Motor neuron (in vitro differentiated cells): ENCODE measurements at regions not wholly inside any gene's neighbourhood (a gene's known extent, or its start where the extent isn't known, plus 50 kb on each side); places are given as distances from the start of the nearest gene placed in this dataset.

Source experiments
- ATAC-seq, 8 experiments: fragments of 200-7000 bp; cut with Tn5 transposase; replicated peaks in 6 of 8; 2 replicates each; pipeline ENCODE4 v1.8.0; 2021; ENCODE audit warnings: mild to moderate bottlenecking in 8 of 8, moderate library complexity in 8 of 8
- H3K27ac ChIP-seq, 2 donors: fragments of 250-450 bp; sonication (Bioruptor Pico); 2 replicates each; pipeline ENCODE4 v1.9.0; 2021; ENCODE audit warnings: antibody characterized with exemption in 2 of 2, mild to moderate bottlenecking in 2 of 2, moderate library complexity in 1 of 2
- H3K4me1 ChIP-seq, 2 donors: fragments of 250-450 bp; sonication (Bioruptor Pico); replicated peaks in 1 of 2; 2 replicates each; pipeline ENCODE4 v1.6.1; 2021; ENCODE audit warnings: antibody characterized with exemption in 2 of 2, mild to moderate bottlenecking in 2 of 2, moderate library complexity in 1 of 2
- H3K4me3 ChIP-seq, 5 donors: fragments of 250-450 bp; sonication (Bioruptor Pico); 2 replicates each; pipeline ENCODE4 v1.9.0; 2021; ENCODE audit warnings: antibody characterized with exemption in 5 of 5, mild to moderate bottlenecking in 5 of 5, moderate library complexity in 4 of 5
- WGBS, 10 experiments: fragments of 450-650 bp; shearing (Covaris generic); methylation state at CpG; one replicate each; pipeline ENCODE4 v1.0.0; 2022; 5-methylcytosine and 5-hydroxymethylcytosine counted together
- in situ Hi-C, 9 experiments: fragments of 400-800 bp; cut with MboI; loops; one replicate each; pipeline ENCODE4 v1.15.0; 2021; ENCODE audit warnings: low sequenced_read_pairs in 9 of 9, low pct_unique_long_range_greater_than_20kb in 2 of 9; ENCODE audit not compliant: unreplicated experiment in 9 of 9

DNA sequence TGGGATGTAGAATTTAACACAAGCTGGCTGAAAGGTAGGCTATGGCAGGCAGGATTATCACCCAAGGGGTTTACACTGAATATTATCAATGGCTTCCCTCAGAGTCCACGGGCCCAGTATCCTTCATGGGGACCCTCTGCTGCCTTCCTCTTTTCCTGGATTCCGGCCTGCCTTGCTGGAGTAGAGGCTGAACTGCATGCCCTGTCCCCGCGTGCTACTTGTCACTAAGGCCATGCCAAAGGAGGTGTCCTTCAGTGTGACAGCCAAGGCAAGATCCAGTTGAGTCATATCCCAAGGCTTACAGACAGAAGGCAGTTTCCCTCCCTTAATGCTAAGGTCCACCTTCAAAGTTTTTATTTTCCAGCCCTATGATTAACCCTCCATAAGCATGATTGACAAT, 156.3 kb downstream of the CYP26B1 start:
- in situ Hi-C loops = loop anchor here in 1 of 9 experiments (10.0 kb wide), 1 partner anchor 187 kb away; no protein-coding TSS in a partner anchor
- 90 to 100% (median 98%) methylated on average over 1 to 4 of the region's 4 CpGs; no CpG with 5 or more reads in 6 of the 10 experiments for WGBS, 10 experiments
- no peaks in the 10 kb centered on the region for H3K4me1 ChIP-seq
- no peak for ATAC-seq
- H3K4me3 ChIP-seq = no peak overlapping the region
- H3K27ac ChIP-seq = no peak overlapping the region

- Histone ChIP-seq H3K4me1 (no peaks in the 10 kb centered on the region), H3K27ac (no peak overlapping the region), H3K4me3 (no peak overlapping the region)
- ATAC-seq = no peak
- in situ Hi-C loops = loop anchor here in 1 of 9 experiments (10.0 kb wide), 1 partner anchor 186 kb away; no protein-coding TSS in a partner anchor
- WGBS, 10 experiments = 80 to 100% (median 90%) methylated on average over 1 to 3 of the region's 3 CpGs; no CpG with 5 or more reads in 1 of the 10 experiments
Observed at GRCh38 chr2:71990826-71991225, 156.8 kb downstream of the CYP26B1 start.

GRCh38 chr2:71990122-71990521, 157.5 kb downstream of the CYP26B1 start:
- in situ Hi-C loops = loop anchor here in 1 of 9 experiments (10.0 kb wide), 1 partner anchor 185 kb away; no protein-coding TSS in a partner anchor
- no peaks in the 10 kb centered on the region for H3K4me1 ChIP-seq
- H3K27ac ChIP-seq = no peak overlapping the region
- WGBS, 10 experiments = 88 to 100% (median 92%) methylated on average over 2 to 5 of the region's 6 CpGs; no CpG with 5 or more reads in 5 of the 10 experiments
- no peak for ATAC-seq
- H3K4me3 ChIP-seq = no peak overlapping the region

DNA sequence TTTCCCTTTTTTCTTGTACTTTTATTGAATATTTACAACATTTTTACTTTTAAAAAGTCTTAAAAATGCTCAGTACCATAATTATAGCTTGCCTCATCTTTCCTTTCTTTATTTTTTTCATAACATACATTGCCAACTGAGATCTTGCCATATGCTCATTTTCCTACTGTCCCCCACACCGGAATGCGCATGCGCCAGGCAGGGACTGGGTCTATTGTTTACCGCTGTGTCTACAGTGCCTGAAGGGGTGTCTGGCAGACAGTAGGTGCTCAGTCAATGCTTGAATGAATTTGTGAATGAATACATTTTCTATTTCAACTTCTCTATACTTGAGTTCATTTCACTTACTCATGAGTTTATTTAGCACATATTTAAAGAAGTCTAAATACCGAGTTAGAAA, 158.0 kb downstream of the CYP26B1 start:
- H3K27ac ChIP-seq = no peak overlapping the region
- in situ Hi-C loops = loop anchor here in 1 of 9 experiments (10.0 kb wide), 1 partner anchor 185 kb away; no protein-coding TSS in a partner anchor
- 64 to 94% (median 86%) methylated on average over 4 to 5 of the region's 5 CpGs; no CpG with 5 or more reads in 1 of the 10 experiments for WGBS, 10 experiments
- no peak overlapping the region for H3K4me3 ChIP-seq
- no peaks in the 10 kb centered on the region for H3K4me1 ChIP-seq
- ATAC-seq = no peak

GRCh38 chr2:71988170-71988569, 159.5 kb downstream of the CYP26B1 start:
- Histone ChIP-seq H3K27ac (no peak overlapping the region), H3K4me1 (no peaks in the 10 kb centered on the region), H3K4me3 (no peak overlapping the region)
- WGBS, 10 experiments = 33 to 100% (median 73%) methylated on average over 1 to 2 of the region's 2 CpGs
- no peak for ATAC-seq
- in situ Hi-C loops = no loop called here

DNA sequence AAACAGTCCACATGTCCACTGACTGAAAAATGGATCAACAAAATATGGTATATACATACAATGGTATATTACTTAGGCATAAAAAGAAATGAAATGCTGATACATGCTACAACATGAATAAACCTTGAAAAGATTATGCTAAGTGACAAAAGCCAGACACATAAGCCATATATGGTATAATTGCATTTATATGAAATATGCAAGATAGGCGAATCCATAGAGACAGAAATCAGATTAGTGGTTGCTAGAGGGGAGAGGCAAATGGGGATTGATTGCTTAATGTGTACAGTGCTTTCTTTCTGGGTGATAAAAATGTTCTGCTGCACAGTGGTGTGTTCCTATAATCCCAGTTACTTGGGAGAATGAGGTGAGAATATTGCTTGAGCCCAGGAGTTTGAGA, 171.0 kb downstream of the CYP26B1 start:
- ATAC-seq = peak in 2 of 8 experiments; percentile 19 to 66
- in situ Hi-C loops = no loop called here
- no peak overlapping the region for H3K27ac ChIP-seq
- H3K4me1 ChIP-seq = no peaks in the 10 kb centered on the region
- no peak overlapping the region for H3K4me3 ChIP-seq
- WGBS, 10 experiments = 25 to 86% (median 59%) methylated on average over 1 of the region's 1 CpG

DNA sequence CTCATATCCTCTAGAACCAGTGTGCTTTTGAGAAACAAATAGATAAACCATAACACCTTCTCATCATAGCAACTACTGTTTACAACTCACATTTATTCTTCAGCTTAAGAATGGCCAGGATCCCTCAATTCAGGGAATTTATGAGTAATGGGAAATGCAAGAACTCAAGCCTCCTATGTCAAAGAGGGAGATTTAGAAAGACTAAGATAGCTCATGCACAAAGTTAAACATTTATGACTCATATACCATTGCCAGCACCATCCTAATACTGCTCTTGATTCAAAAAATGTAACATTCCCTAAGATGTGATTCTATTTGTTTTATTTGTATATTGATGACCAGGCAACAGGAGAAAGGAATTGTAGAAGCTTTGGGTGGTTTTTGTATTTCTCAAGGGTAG, 172.8 kb downstream of the CYP26B1 start:
- in situ Hi-C loops = no loop called here
- no peaks in the 10 kb centered on the region for H3K4me1 ChIP-seq
- ATAC-seq = peak in 2 of 8 experiments; percentile 77 to 89
- H3K4me3 ChIP-seq = no peak overlapping the region
- no peak overlapping the region for H3K27ac ChIP-seq

- WGBS, 10 experiments = 0 to 75% (median 61%) methylated on average over 1 to 4 of the region's 4 CpGs; no CpG with 5 or more reads in 2 of the 10 experiments
- in situ Hi-C loops = no loop called here
- Histone ChIP-seq H3K27ac (no peak overlapping the region), H3K4me3 (no peak overlapping the region), H3K4me1 (no peaks in the 10 kb centered on the region)
- ATAC-seq = peak in 3 of 8 experiments; percentile 65 to 85 (median 78)
Observed at GRCh38 chr2:71971493-71971892, 176.2 kb downstream of the CYP26B1 start.

GRCh38 chr2:71965530-71965929, 182.1 kb downstream of the CYP26B1 start:
- H3K4me3 ChIP-seq = no peak overlapping the region
- H3K27ac ChIP-seq = no peak overlapping the region
- WGBS, 10 experiments = 0 to 67% (median 36%) methylated on average over 1 of the region's 1 CpG; no CpG with 5 or more reads in 1 of the 10 experiments
- no peak for ATAC-seq
- in situ Hi-C loops = no loop called here
- no peaks in the 10 kb centered on the region for H3K4me1 ChIP-seq

GRCh38 chr2:71962911-71963694, 184.6 kb downstream of the CYP26B1 start:
- ATAC-seq = peak in 3 of 8 experiments; percentile 42 to 89 (median 87)
- Histone ChIP-seq H3K27ac (no peak overlapping the region), H3K4me3 (no peak overlapping the region), H3K4me1 (no peaks in the 10 kb centered on the region)
- in situ Hi-C loops = no loop called here
- WGBS, 10 experiments = 0 to 54% (median 44%) methylated on average over 1 to 7 of the region's 10 CpGs

DNA sequence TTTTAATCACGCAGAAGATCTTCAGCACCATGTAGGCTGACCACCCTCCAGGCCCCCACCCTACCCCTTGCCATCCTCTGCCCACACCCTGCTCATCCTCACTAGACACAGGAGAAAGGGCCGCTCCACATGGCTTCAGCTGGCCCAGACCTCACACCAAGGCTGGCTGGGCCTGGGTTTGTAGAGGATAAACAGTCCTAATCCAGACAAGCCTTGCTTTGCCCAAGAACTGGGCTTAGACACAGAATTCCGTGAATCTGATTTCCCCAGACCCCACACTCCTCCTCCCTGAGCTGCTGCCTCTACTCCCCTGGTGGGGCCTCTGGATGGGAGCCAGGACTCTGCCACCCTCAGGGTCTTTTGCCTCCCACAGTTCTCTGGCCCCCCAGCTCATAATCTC, 185.3 kb downstream of the CYP26B1 start:
- 67 to 100% (median 90%) methylated on average over 1 to 2 of the region's 3 CpGs; no CpG with 5 or more reads in 5 of the 10 experiments for WGBS, 10 experiments
- no peaks in the 10 kb centered on the region for H3K4me1 ChIP-seq
- in situ Hi-C loops = no loop called here
- H3K4me3 ChIP-seq = no peak overlapping the region
- no peak overlapping the region for H3K27ac ChIP-seq
- ATAC-seq = no peak

GRCh38 chr2:71961289-71962027, 186.2 kb downstream of the CYP26B1 start:
- Histone ChIP-seq H3K4me3 (no peak overlapping the region), H3K4me1 (no peaks in the 10 kb centered on the region), H3K27ac (no peak overlapping the region)
- in situ Hi-C loops = no loop called here
- WGBS, 10 experiments = 40 to 100% (median 69%) methylated on average over 1 to 4 of the region's 5 CpGs; no CpG with 5 or more reads in 4 of the 10 experiments
- ATAC-seq = peak in 3 of 8 experiments; percentile 29 to 72 (median 69)

GRCh38 chr2:71959494-71959893, 188.2 kb downstream of the CYP26B1 start:
- Histone ChIP-seq H3K4me1 (no peaks in the 10 kb centered on the region), H3K4me3 (no peak overlapping the region), H3K27ac (no peak overlapping the region)
- in situ Hi-C loops = no loop called here
- ATAC-seq = no peak
